Colonic mucosa (tissue), 4 donors: ENCODE measurements at regions not wholly inside any gene's neighbourhood (a gene's known extent, or its start where the extent isn't known, plus 50 kb on each side); places are given as distances from the start of the nearest gene placed in this dataset.

Experiments used
- DNase-seq: peaks from one replicate; pipeline ENCODE4 v3.0.0-alpha.2; 2020
- H3K27ac ChIP-seq: fragments of 200-600 bp; one replicate; pipeline ENCODE4 v1.8.0; 2021
- H3K27me3 ChIP-seq: fragments of 200-600 bp; one replicate; pipeline ENCODE4 v1.8.0; 2021
- H3K36me3 ChIP-seq: fragments of 200-600 bp; one replicate; pipeline ENCODE4 v1.8.0; 2021
- H3K4me1 ChIP-seq: fragments of 200-600 bp; one replicate; pipeline ENCODE4 v1.8.0; 2021; ENCODE audit warnings: mild to moderate bottlenecking
- H3K4me3 ChIP-seq: fragments of 200-600 bp; one replicate; pipeline ENCODE4 v1.8.0; 2021
- H3K9ac ChIP-seq, 2 donors: one replicate each; pipeline ENCODE4 v1.7.0; 2013; ENCODE audit warnings: control low read depth in 2 of 2, low read depth in 2 of 2, low read length in 2 of 2
- H3K9me3 ChIP-seq: fragments of 200-600 bp; one replicate; pipeline ENCODE4 v1.8.0; 2021
- CTCF ChIP-seq: fragments of 200-600 bp; IDR thresholded peaks from one replicate; pipeline ENCODE4 v1.8.0; 2022; ENCODE audit warnings: antibody characterized with exemption, mild to moderate bottlenecking
- intact Hi-C: fragments of 100-400 bp; cut with DNase I; formaldehyde crosslinking; loops from one replicate; pipeline ENCODE4 v1.14.1; 2022
- donor health status: healthy.
- donor health status: DM: no; HTN: no; CAD: no.
- donor health status: DM: no; HTN: no; CAD: no.

DNA sequence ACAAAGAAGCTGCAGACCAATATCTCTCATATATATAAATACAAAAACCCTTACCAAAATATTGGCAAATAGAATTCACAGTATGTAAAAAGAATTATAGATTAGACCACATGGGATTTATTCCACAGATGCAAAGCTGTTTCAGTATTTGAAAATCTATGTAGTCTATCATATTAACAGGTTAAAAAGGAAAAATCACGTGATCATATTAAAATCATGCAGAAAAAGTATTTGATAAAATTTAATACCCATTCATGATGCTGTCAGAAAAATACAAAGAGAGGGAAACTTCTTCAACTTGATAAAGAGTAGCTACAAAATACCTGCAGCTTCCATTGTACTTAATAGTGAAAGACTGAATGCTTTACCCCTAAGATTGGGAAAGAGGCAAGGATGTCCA is 67.2 kb upstream of the CD44 start:
- intact Hi-C loops: no loop called here

DNA sequence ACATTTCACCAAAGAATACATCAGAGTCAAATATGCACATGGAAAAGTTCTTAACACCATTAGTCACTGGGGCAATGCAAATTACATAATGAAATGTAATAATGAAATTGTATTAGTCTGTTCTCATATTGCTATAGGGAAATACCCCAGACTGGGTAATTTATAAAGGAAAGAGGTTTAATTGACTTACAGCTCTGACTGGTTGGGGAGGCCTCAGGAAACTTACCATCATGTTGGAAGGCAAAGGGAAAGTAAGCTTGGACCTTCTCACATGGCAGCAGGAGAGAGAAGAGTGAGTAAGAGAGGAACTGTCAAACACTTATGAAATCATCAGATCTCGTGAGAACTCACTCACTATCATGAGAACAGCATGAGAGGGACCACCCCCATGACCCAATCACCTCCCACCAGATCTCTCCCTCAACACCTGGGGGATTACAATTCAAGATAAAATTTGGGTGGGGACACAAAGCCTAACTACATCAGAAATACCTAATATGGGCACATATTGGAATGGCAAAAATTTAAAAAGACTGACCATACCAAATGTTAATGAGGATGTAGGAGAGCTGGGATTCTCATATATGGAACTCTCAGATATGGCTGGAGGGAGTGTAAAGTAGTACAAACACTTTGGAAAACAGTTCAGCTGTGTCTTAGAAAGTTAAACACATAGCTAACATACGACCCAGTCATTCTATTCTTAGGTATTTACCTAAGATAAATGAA is 65.1 kb upstream of the CD44 start:
- H3K9me3 ChIP-seq: no peaks in the 10 kb centered on the region
- no peaks in the 10 kb centered on the region for H3K27me3 ChIP-seq
- no peak overlapping the region for H3K9ac ChIP-seq
- no peak overlapping the region for H3K4me3 ChIP-seq
- H3K36me3 ChIP-seq: no peaks in the 10 kb centered on the region
- intact Hi-C loops: no loop called here
- DNase-seq: no peak
- no peak overlapping the region for H3K27ac ChIP-seq
- no peaks in the 10 kb centered on the region for H3K4me1 ChIP-seq
- TF ChIP-seq CTCF: no peak

More for the DNA sequence above, 67.2 kb upstream of the CD44 start:
- Histone ChIP-seq H3K27ac (no peak overlapping the region), H3K4me1 (no peaks in the 10 kb centered on the region), H3K9me3 (no peaks in the 10 kb centered on the region), H3K27me3 (no peaks in the 10 kb centered on the region), H3K36me3 (no peaks in the 10 kb centered on the region), H3K4me3 (no peak overlapping the region), H3K9ac (no peak overlapping the region)
- no peak for TF ChIP-seq CTCF
- DNase-seq: no peak

DNA sequence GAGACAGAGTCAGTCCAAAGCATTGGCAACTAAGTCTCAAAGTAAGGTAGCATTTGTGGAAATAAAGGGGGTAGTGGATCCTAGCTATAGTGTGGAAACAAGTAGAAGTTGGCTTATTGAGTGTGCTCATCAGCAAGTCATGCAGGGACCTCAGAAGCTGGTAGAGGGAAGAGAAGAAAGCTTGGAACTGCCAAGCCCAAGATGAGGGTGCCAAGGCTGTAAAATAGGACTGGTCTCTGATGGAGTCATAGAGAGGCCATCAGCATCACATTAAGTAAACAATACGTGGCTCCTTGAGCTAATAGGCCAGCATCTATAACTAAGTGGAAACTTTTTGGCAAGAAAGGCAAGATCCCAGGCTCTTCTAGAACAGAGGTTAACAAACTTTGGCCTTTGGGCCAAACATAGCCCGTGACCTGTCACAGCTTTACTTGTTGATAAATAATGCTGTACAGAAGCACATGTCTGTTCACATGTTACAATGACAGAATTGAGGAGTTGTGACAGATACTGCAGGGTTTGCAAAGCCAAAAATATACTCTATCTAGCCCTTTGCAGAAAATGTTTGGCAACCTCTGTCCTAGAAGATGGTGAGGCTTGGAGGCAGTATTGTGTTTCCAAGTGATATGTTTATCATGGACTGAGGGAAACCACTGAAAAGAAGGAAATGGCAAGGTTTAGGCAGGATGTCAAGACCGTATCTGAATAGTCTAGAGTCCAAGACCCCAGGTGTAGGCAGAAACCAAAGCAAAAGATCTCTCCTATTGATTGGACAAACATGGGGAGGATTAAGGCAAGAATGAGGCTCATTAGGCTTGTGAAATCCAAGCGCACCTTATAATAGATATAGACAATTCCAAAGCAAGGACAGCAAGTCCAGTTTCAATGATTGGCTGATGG is 62.5 kb upstream of the CD44 start:
- DNase-seq: no peak
- no peaks in the 10 kb centered on the region for H3K27me3 ChIP-seq
- H3K9me3 ChIP-seq: no peaks in the 10 kb centered on the region
- TF ChIP-seq CTCF: no peak
- no peak overlapping the region for H3K4me3 ChIP-seq
- H3K9ac ChIP-seq: no peak overlapping the region
- H3K4me1 ChIP-seq: no peaks in the 10 kb centered on the region
- no peak overlapping the region for H3K27ac ChIP-seq
- H3K36me3 ChIP-seq: no peaks in the 10 kb centered on the region
- intact Hi-C loops: no loop called here

DNA sequence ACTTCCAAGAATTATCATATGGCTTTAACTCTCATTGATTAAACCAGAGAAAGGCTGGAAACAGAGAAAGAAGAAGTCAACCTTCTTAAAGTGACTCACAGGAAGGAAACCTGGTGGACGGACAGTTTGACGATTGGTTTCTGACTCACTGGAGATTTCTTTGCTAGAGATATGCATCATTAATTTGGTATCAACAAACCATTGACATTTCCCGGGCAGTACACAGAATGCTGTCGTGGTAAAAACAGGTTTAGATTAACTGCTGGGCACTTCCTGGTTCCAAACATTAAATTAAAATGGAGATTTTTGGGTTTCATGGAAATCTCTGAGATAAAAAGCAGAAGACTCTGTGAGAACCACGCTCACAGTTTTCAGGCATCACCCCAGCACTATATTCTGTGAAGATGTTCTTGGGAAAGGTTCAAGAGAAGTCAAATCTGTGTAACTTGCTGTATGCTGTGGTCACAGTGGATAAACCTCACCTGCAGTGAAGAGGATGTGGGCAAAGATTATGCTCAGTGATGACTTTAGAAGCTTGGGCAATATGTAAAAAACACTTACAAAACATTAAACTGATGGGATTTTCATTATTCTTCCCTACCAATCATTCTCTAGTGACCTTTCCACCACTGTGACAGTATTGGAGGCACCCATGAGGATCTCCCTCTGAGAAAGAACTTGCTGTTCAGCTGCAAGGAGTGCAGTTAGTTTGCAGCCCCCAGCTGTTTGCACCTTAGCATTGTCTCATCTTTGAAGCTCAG is 61.1 kb upstream of the CD44 start:
- no peaks in the 10 kb centered on the region for H3K9me3 ChIP-seq
- H3K27me3 ChIP-seq: no peaks in the 10 kb centered on the region
- H3K36me3 ChIP-seq: no peaks in the 10 kb centered on the region
- intact Hi-C loops: no loop called here
- no peaks in the 10 kb centered on the region for H3K4me1 ChIP-seq
- DNase-seq: no peak
- TF ChIP-seq CTCF: no peak
- H3K27ac ChIP-seq: no peak overlapping the region
- H3K9ac ChIP-seq: no peak overlapping the region
- H3K4me3 ChIP-seq: no peak overlapping the region

- Histone ChIP-seq H3K9me3 (no peaks in the 10 kb centered on the region), H3K4me3 (no peak overlapping the region), H3K27me3 (no peaks in the 10 kb centered on the region), H3K9ac (no peak overlapping the region), H3K36me3 (no peaks in the 10 kb centered on the region), H3K4me1 (no peaks in the 10 kb centered on the region), H3K27ac (no peak overlapping the region)
- no peak for DNase-seq
- TF ChIP-seq CTCF: no peak
- intact Hi-C loops: no loop called here
Observed at GRCh38 chr11:35078470-35078735, 60.6 kb upstream of the CD44 start.
